Amniotic epithelial cell (primary cell): ENCODE measurements at regions not wholly inside any gene's neighbourhood (a gene's known extent, or its start where the extent isn't known, plus 50 kb on each side); places are given as distances from the start of the nearest gene placed in this dataset.
A peak's percentile ranks its signal among the peaks of the same experiment; 100 is the strongest.
"Not testable (repeated sequence)": the region's sequence is repeated elsewhere in the genome, so short reads cannot be mapped to it uniquely, and the experiment has no call there.

Experiments
- DNase-seq: peaks from one replicate; pipeline ENCODE4 v3.0.0-alpha.2; 2010; ENCODE audit warnings: low read depth

- peak; percentile 7 for DNase-seq
Observed at GRCh38 chr14:84312551-84312950, 1217.4 kb upstream of the FLRT2 start.

- DNase-seq: no peak
Observed at GRCh38 chr14:84323450-84323849, 1206.5 kb upstream of the FLRT2 start.

GRCh38 chr14:84323978-84324377 lies 1206.0 kb upstream of the FLRT2 start:
- peak; percentile 13 for DNase-seq

- no peak for DNase-seq
Observed at GRCh38 chr14:84336433-84336832, 1193.5 kb upstream of the FLRT2 start.

GRCh38 chr14:84340938-84341337 lies 1189.0 kb upstream of the FLRT2 start:
- peak; percentile 84 for DNase-seq

- not testable (repeated sequence) for DNase-seq
Observed at GRCh38 chr14:84341867-84342266, 1188.1 kb upstream of the FLRT2 start.

- peak; percentile 79 for DNase-seq
Observed at GRCh38 chr14:84343656-84344055, 1186.3 kb upstream of the FLRT2 start.

- DNase-seq: peak; percentile 72
Observed at GRCh38 chr14:84351646-84352045, 1178.3 kb upstream of the FLRT2 start.

- DNase-seq: no peak
Observed at GRCh38 chr14:84361476-84361875, 1168.5 kb upstream of the FLRT2 start.

- DNase-seq: peak; percentile 14
Observed at GRCh38 chr14:84375235-84375634, 1154.7 kb upstream of the FLRT2 start.

- no peak for DNase-seq
Observed at GRCh38 chr14:84390010-84390409, 1139.9 kb upstream of the FLRT2 start.

GRCh38 chr14:84397631-84398030 lies 1132.3 kb upstream of the FLRT2 start:
- no peak for DNase-seq

GRCh38 chr14:84399296-84399910 lies 1130.5 kb upstream of the FLRT2 start:
- no peak for DNase-seq

- no peak for DNase-seq
Observed at GRCh38 chr14:84401631-84402030, 1128.3 kb upstream of the FLRT2 start.

- no peak for DNase-seq
Observed at GRCh38 chr14:84403585-84403984, 1126.4 kb upstream of the FLRT2 start.

- no peak for DNase-seq
Observed at GRCh38 chr14:84404246-84404645, 1125.7 kb upstream of the FLRT2 start.

- peak; percentile 85 for DNase-seq
Observed at GRCh38 chr14:84409435-84409834, 1120.5 kb upstream of the FLRT2 start.

GRCh38 chr14:84410344-84410743 lies 1119.6 kb upstream of the FLRT2 start:
- DNase-seq: no peak

- peak; percentile 75 for DNase-seq
Observed at GRCh38 chr14:84420221-84420620, 1109.7 kb upstream of the FLRT2 start.

GRCh38 chr14:84421621-84422020 lies 1108.3 kb upstream of the FLRT2 start:
- peak; percentile 73 for DNase-seq

GRCh38 chr14:84425968-84426367 lies 1104.0 kb upstream of the FLRT2 start:
- DNase-seq: no peak

GRCh38 chr14:84432676-84433075 lies 1097.3 kb upstream of the FLRT2 start:
- DNase-seq: no peak

- DNase-seq: no peak
Observed at GRCh38 chr14:84433961-84434360, 1096.0 kb upstream of the FLRT2 start.

- DNase-seq: no peak
Observed at GRCh38 chr14:84435820-84436324, 1094.1 kb upstream of the FLRT2 start.
